ENCODE measurements at regions not wholly inside any gene's neighbourhood (a gene's known extent, or its start where the extent isn't known, plus 50 kb on each side); places are given as distances from the start of the nearest gene placed in this dataset.

DNA sequence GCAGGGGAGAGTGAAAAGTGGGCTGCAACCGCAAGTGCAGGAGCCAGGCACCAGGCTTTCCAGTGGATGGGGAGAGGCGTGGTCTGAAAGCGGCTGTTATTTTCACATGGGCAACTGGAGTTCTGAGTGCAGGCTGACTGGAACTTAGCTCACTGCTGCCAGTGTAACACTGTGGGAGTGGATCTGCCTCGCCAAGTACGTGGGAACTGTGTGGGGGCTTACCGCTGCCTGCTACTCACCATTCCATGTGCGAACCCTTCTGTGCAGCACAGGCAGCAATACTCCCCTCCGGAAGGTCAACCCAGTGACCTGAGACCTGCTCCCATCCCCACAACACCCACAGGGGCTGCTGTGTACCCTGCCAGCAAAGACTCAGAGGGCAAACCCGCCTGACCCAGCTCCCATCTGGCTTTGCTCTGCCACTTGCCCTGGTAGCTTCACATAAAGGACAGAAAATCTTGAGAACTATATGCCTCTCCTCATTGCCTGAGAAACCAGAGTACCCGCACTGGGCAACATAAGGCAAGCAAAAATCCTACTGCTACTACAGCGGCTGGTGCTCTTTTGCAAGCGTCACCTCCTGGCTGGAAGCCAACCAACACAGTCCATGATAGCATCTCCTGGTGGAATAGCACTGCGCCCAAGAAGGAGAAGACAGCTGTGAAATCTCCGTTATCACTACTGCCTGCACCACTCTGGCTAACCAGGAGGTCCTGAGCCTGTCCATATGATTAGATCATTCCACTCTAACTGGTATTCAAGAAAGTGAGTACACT lies 54.4 kb upstream of the SIRPG start:
- Histone ChIP-seq H2AFZ (ENCODE audit: low read depth, low read length) (no peak overlapping the region), H3K9me3 (ENCODE audit: insufficient read depth, low read length) (no peaks in the 10 kb centered on the region), H3K36me3 (replicated peaks; ENCODE audit: low read depth, low read length) (no peaks in the 10 kb centered on the region), H3K79me2 (ENCODE audit: low read length) (no peaks in the 10 kb centered on the region), H4K20me1 (ENCODE audit: insufficient read depth, low read length) (no peaks in the 10 kb centered on the region), H3K4me3 (ENCODE audit: low read length) (no peak overlapping the region), H3K4me2 (ENCODE audit: low read length) (no peak overlapping the region), H3K27ac (ENCODE audit: low read length) (no peak overlapping the region), H3K9ac (ENCODE audit: low read length) (no peak overlapping the region), H3K4me1 (ENCODE audit: low read length) (no peaks in the 10 kb centered on the region), H3K27me3 (ENCODE audit: low read depth, low read length) (peaks cover 64% of the 10 kb centered on the region)
- no peak for TF ChIP-seq EZH2phosphoT487 (IDR thresholded peaks at IDR 0.05; ENCODE audit: low read depth)
- TF ChIP-seq, protein P1, sequence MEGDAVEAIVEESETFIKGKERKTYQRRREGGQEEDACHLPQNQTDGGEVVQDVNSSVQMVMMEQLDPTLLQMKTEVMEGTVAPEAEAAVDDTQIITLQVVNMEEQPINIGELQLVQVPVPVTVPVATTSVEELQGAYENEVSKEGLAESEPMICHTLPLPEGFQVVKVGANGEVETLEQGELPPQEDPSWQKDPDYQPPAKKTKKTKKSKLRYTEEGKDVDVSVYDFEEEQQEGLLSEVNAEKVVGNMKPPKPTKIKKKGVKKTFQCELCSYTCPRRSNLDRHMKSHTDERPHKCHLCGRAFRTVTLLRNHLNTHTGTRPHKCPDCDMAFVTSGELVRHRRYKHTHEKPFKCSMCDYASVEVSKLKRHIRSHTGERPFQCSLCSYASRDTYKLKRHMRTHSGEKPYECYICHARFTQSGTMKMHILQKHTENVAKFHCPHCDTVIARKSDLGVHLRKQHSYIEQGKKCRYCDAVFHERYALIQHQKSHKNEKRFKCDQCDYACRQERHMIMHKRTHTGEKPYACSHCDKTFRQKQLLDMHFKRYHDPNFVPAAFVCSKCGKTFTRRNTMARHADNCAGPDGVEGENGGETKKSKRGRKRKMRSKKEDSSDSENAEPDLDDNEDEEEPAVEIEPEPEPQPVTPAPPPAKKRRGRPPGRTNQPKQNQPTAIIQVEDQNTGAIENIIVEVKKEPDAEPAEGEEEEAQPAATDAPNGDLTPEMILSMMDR (IDR thresholded peaks at IDR 0.05; ENCODE audit: low read depth, low read length): no peak

DNA sequence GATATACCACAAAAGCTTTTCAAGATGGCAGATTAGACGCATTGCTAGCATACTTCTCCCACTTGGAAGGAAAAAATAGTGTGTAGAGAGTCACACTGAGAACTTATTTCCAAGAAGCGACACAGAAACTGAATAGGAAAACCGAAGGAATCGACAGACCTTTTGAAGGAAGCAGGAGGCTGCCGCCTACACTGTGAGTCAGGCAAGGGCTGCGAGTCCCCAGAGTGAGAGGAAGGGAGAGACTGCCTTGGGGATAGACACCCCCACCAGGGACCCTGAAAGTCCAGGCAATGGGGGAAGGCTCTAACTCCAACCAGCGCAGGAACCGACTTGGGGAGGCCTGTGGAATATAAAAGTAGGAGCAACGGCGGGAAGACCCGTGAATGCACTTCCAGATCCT lies 53.7 kb upstream of the SIRPG start:
- H3K4me3 ChIP-seq (ENCODE audit: low read length): no peak overlapping the region
- no peak overlapping the region for H3K27ac ChIP-seq (ENCODE audit: low read length)
- no peak overlapping the region for H2AFZ ChIP-seq (ENCODE audit: low read depth, low read length)
- H3K36me3 ChIP-seq (replicated peaks; ENCODE audit: low read depth, low read length): no peaks in the 10 kb centered on the region
- TF ChIP-seq, protein P1 (IDR thresholded peaks at IDR 0.05; ENCODE audit: low read depth, low read length): no peak
- no peak for TF ChIP-seq EZH2phosphoT487 (IDR thresholded peaks at IDR 0.05; ENCODE audit: low read depth)
- H3K79me2 ChIP-seq (ENCODE audit: low read length): no peaks in the 10 kb centered on the region
- H4K20me1 ChIP-seq (ENCODE audit: insufficient read depth, low read length): no peaks in the 10 kb centered on the region
- no peaks in the 10 kb centered on the region for H3K4me1 ChIP-seq (ENCODE audit: low read length)
- peaks cover 57% of the 10 kb centered on the region for H3K27me3 ChIP-seq (ENCODE audit: low read depth, low read length)
- H3K9me3 ChIP-seq (ENCODE audit: insufficient read depth, low read length): no peaks in the 10 kb centered on the region
- no peak overlapping the region for H3K4me2 ChIP-seq (ENCODE audit: low read length)
- H3K9ac ChIP-seq (ENCODE audit: low read length): no peak overlapping the region

DNA sequence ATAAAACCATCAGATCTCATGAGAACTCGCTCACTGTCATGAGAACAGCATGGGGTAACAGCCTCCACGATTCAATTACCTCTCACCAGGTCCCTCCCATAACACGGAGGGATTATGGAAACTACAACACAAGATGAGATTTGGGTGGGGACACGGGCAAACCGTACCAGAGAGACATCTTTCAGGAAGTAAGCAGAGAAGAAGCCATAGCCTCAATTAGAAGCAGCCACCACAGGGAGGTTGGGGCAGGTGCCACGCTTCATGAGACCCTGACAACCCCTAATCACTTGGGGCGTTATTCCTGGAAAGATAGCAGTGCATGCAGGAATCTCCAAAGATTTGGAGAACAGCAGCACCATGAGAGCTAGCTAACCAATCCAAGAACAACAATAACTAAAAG lies 52.9 kb upstream of the SIRPG start:
- H3K9me3 ChIP-seq (ENCODE audit: insufficient read depth, low read length): no peaks in the 10 kb centered on the region
- no peaks in the 10 kb centered on the region for H3K36me3 ChIP-seq (replicated peaks; ENCODE audit: low read depth, low read length)
- no peak for TF ChIP-seq EZH2phosphoT487 (IDR thresholded peaks at IDR 0.05; ENCODE audit: low read depth)
- TF ChIP-seq, protein P1 (IDR thresholded peaks at IDR 0.05; ENCODE audit: low read depth, low read length): no peak
- peaks cover 49% of the 10 kb centered on the region for H3K27me3 ChIP-seq (ENCODE audit: low read depth, low read length)
- H2AFZ ChIP-seq (ENCODE audit: low read depth, low read length): no peak overlapping the region
- H3K4me2 ChIP-seq (ENCODE audit: low read length): no peak overlapping the region
- no peaks in the 10 kb centered on the region for H3K4me1 ChIP-seq (ENCODE audit: low read length)
- H3K79me2 ChIP-seq (ENCODE audit: low read length): no peaks in the 10 kb centered on the region
- H3K27ac ChIP-seq (ENCODE audit: low read length): no peak overlapping the region
- H4K20me1 ChIP-seq (ENCODE audit: insufficient read depth, low read length): no peaks in the 10 kb centered on the region
- H3K9ac ChIP-seq (ENCODE audit: low read length): no peak overlapping the region
- no peak overlapping the region for H3K4me3 ChIP-seq (ENCODE audit: low read length)

DNA sequence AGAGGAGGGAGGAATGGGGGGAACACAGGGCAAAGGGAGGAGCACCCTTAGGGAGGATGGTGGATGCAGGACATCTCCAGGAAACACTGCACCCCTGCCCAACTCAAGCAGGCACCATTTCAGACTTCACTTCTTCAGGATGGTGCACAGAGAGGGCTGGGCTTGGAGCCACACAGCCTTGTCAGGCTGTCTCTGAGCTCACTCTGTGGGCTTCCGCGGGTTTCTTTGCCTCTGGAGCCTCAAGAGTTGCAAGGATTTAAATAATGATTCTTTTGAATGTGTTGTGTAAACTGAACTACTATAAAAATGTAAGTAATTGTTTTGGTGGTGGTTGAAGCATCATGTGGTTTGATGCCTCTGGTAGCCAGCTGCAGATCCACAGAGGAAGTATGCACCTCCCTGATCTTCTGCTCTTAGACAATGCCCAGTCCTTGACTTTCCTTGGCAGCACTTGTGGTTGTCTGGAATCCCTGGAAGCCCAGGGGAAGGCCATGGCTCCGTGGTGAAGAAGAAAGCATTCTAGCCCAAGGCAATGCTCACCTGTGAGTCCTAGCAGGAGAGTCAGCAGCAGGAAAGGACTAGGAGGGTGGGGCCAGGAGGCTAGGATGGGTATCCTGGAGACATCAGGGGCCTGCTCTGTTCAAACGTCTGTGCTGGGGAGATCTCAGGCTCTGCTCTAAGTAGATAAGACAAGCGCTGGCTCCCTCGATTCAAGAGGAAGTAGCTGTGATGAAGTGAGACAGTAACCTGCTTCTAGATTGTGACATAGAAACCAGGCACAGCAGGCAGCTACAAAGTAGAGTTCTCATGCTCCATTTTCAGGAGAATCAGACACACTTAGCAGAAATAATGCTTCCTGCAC lies 50.2 kb upstream of the SIRPG start:
- no peak overlapping the region for H2AFZ ChIP-seq (ENCODE audit: low read depth, low read length)
- H3K79me2 ChIP-seq (ENCODE audit: low read length): no peaks in the 10 kb centered on the region
- no peaks in the 10 kb centered on the region for H4K20me1 ChIP-seq (ENCODE audit: insufficient read depth, low read length)
- no peak overlapping the region for H3K27ac ChIP-seq (ENCODE audit: low read length)
- H3K4me2 ChIP-seq (ENCODE audit: low read length): no peak overlapping the region
- no peaks in the 10 kb centered on the region for H3K4me1 ChIP-seq (ENCODE audit: low read length)
- TF ChIP-seq EZH2phosphoT487 (IDR thresholded peaks at IDR 0.05; ENCODE audit: low read depth): no peak
- no peak overlapping the region for H3K9ac ChIP-seq (ENCODE audit: low read length)
- no peaks in the 10 kb centered on the region for H3K36me3 ChIP-seq (replicated peaks; ENCODE audit: low read depth, low read length)
- no peak overlapping the region for H3K4me3 ChIP-seq (ENCODE audit: low read length)
- peaks cover 40% of the 10 kb centered on the region for H3K27me3 ChIP-seq (ENCODE audit: low read depth, low read length)
- H3K9me3 ChIP-seq (ENCODE audit: insufficient read depth, low read length): peaks cover 2% of the 10 kb centered on the region; the same call in 1 of the 2 replicates
